ENCODE measurements at regions not wholly inside any gene's neighbourhood (a gene's known extent, or its start where the extent isn't known, plus 50 kb on each side); places are given as distances from the start of the nearest gene placed in this dataset.
"Not testable (repeated sequence)": the region's sequence is repeated elsewhere in the genome, so short reads cannot be mapped to it uniquely, and the experiment has no call there.

DNA sequence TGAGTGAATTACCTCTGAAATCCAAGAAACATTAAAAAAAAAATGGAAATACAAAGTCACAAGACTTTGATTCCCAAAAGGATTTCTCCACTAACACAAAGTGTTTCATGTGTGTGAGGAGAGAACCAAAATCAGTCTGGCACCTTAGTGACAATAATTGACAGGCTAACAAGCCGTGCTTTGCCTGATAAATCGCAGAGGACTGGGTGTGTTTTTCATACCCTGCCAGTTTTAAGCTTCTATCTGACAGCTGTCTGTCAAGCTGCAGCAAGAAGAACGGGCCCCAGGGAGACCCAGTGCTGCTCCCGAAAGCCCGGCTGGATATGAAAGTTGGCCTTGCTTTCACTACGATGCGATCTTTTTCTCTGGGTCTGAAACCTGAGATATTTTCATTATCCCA, 101.6 kb upstream of the KCNK2 start:
- DNase-seq (ENCODE audit: low spot score): no peak

DNA sequence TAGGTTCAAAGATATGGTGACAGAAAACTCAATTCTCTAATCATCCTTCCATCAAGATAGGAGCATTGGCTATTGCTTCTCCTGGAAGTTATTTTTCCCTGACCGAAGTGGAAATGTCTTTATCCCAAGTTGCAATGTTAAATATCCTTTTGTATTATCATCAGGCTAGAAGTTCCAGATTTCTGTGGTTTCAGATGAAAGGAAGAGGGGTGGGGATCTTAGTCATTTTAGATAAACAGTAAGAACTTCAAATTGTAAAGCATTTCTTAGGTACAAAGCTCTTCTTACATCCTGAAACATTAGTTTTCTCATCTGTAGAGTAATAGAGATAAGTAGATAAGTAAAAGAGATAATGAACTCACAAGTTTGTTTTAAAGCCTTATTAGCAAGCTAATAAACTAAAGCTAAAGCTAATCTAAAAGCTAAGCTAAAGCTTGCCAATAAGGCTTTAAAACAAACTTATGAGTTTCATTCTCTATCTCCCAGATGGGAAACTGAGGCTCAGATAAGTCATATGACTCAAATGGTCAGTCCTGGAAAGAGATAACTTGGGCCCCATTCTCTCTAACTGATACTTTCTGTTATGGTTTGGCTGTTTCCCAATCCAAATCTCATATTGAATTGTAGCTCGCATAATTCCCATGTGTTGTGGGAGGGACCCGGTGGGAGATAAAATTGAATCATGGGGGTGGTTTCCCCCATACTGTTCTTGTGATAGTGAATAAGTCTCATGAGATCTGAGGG, 99.2 kb upstream of the KCNK2 start:
- DNase-seq (ENCODE audit: low spot score): no peak

GRCh38 chr1:214989341-214989740, 93.2 kb upstream of the KCNK2 start:
- no peak for DNase-seq (ENCODE audit: low spot score)

DNA sequence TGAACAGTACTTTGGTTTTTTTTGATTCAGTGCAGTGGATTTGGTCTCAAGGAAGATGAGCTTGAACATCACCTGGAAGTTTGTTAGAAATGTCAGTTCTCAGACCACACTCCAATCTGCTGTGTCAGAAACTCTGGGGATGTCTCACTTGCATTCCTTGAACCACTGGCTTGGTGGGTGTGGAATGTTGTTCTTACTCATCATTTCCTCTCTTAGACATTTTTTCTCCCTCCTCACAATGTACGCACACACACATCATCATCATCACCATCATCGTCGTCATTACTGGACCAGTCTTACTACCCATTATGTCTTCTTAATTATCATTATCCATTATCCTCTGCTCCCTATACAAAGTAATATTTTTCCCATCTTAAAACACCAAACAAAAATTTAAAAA, 91.9 kb upstream of the KCNK2 start:
- DNase-seq (ENCODE audit: low spot score): no peak

- no peak for DNase-seq (ENCODE audit: low spot score)
Observed at GRCh38 chr1:214991691-214992315, 90.7 kb upstream of the KCNK2 start.

- no peak for DNase-seq (ENCODE audit: low spot score)
Observed at GRCh38 chr1:214993419-214993818, 89.1 kb upstream of the KCNK2 start.

GRCh38 chr1:214997685-214998084, 84.9 kb upstream of the KCNK2 start:
- no peak for DNase-seq (ENCODE audit: low spot score)

DNA sequence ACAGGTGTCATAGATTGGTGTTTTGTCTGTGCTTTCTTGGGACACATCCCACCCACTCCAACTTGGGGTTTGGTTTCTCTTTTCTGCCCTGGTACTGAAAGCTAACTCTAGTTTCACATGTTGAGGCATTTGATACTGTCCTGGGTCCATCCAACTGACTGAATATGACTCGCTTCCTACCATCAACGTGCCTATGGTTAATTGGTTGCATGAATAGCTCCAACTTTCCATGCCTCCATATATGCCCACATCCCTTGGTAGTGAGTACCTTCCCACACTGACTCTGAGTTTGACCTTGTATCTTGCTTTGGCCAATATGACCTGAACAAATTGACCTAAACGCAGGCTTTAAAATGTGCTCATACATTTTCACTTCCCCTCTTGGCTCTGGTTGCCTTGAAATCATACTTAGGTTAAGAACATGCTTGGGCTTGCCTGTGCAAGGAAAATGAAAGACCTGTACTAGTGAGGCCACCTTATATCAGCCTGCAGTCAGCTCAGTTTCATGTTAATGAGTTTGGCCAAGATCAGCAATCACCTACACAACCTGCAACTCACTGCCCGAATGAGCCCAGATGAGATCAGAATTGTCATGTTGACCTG, 81.0 kb upstream of the KCNK2 start:
- no peak for DNase-seq (ENCODE audit: low spot score)

- DNase-seq (ENCODE audit: low spot score): no peak
Observed at GRCh38 chr1:215002471-215002870, 80.1 kb upstream of the KCNK2 start.

GRCh38 chr1:215003686-215004085, 78.9 kb upstream of the KCNK2 start:
- DNase-seq (ENCODE audit: low spot score): no peak

GRCh38 chr1:215004121-215004827, 78.3 kb upstream of the KCNK2 start:
- no peak for DNase-seq (ENCODE audit: low spot score)

DNA sequence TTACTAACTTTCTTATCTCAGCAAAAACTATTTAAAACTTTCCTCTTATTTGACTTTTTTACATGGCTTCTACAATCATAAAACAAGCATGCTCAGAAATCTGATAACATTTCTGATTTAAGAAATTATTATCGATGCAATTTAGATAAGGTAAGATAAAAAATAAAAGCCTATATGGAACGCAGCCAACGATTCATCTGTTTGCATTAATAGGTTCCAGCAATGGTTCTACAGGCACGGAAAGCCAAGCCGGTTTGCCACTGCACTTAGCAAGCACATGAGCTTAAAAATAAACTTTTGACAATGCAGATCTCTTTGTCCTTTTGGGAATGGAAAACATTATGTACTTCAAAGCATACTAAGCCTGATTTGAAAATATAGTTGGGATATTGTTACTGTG, 77.5 kb upstream of the KCNK2 start:
- DNase-seq (ENCODE audit: low spot score): no peak

GRCh38 chr1:215005656-215006345, 76.7 kb upstream of the KCNK2 start:
- no peak for DNase-seq (ENCODE audit: low spot score)

- DNase-seq (ENCODE audit: low spot score): no peak
Observed at GRCh38 chr1:215007880-215008279, 74.7 kb upstream of the KCNK2 start.

DNA sequence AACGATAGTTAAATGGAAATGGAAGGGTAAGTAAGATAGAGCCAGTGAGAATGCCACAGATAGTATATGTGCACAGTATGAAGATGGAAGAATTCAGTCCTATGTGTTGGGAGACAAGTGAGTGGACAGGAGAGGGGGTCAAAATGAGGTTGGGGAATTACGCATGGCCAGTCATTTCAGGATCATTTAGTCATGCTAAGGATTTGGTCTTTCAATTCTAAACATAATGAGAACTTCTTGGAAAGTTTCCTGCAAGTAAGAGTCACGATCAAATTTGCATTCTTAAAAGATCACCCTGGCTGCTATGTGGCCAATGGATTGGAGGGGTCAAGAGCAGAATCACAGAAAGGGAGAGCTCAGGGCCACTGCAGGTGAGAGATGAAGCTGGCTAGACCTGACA, 64.0 kb upstream of the KCNK2 start:
- DNase-seq (ENCODE audit: low spot score): no peak

GRCh38 chr1:215022204-215022603, 60.3 kb upstream of the KCNK2 start:
- DNase-seq (ENCODE audit: low spot score): no peak

DNA sequence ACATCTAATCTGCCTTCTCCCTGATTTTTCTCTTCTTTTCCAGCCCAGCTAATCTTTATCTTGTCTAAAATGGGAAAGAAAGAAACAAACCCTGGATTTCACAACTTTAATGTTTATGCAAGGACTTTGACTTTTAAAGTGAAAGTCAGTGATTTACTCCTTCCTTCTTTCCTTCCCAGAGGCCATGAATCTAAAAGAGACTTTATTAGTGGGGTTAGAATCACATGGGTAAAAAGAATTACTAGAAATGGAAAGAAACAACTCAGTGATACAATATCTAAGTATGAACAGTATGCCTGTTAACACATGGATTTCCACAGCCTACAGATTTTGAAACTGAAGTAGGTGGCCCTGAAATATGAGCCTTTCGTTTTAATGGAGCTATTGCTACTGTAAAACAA, 59.8 kb upstream of the KCNK2 start:
- DNase-seq (ENCODE audit: low spot score): no peak

- no peak for DNase-seq (ENCODE audit: low spot score)
Observed at GRCh38 chr1:215023155-215023832, 59.2 kb upstream of the KCNK2 start.

DNA sequence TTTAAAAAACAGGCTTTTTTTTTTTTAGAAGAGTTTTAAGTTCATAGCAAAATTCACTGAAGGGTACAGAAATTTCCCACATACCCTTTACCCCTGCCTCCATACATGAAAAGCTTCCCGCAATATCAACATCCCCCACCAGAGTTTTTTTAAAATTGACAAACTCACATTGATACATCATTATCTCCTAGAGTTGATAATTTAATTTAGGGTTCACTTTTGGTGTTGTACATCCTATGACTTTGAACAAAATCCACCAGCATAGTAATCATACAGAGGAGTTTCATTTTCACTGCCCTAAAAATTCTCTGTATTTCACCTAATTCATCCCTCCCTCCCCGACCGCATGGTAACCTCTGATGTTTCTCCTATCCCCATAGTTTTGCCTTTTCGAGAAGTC, 53.6 kb upstream of the KCNK2 start:
- DNase-seq (ENCODE audit: low spot score): no peak

- not testable (repeated sequence) for DNase-seq (ENCODE audit: low spot score)
Observed at GRCh38 chr1:215030581-215030980, 52.0 kb upstream of the KCNK2 start.

DNA sequence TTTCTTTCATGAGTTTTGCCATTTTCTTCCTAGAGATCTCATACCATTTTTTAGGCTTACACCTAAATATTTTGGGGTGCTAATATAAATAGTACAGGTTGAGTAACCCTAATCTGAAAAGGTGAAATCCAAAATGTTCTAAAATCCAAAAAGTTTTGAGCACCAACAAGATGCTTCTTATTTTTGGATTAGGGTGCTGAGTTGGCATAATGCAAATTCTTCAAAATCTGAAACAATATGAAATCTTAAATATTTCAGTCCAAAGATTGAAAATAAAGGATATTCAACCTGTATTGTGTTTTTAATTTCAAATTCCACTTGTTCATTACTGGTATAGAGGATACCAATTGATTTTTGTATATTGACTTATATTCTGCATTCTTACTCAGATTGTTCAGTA, 51.1 kb upstream of the KCNK2 start:
- DNase-seq (ENCODE audit: low spot score): no peak
